ENCODE measurements at regions not wholly inside any gene's neighbourhood (a gene's known extent, or its start where the extent isn't known, plus 50 kb on each side); places are given as distances from the start of the nearest gene placed in this dataset.

DNA sequence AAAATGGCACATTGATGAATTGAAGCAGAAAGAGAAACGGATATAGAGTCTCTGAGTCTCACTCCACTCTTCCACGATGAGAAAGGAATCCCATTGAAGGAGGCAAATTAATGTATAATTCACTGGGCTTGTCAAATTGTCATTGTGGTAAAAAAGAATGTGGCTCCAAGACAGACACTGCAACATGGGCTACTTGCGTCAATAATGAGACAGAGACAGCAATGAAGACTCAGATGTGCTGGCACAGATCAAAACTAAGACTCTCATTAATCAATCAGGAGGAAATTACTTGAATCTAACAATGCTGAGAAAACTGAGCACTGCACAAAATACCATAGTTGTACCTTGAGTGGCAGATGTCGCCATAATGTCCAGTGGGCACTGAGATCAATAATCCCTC lies 1485.5 kb downstream of the TECRL start:
- DNase-seq (ENCODE audit: low read depth) = no peak
- H3K4me3 ChIP-seq (ENCODE audit: low read depth, low read length) = no peak overlapping the region
- no peak for TF ChIP-seq CTCF (IDR thresholded peaks at IDR 0.05; ENCODE audit: insufficient read depth, low read depth, low read length, missing control alignments)

DNA sequence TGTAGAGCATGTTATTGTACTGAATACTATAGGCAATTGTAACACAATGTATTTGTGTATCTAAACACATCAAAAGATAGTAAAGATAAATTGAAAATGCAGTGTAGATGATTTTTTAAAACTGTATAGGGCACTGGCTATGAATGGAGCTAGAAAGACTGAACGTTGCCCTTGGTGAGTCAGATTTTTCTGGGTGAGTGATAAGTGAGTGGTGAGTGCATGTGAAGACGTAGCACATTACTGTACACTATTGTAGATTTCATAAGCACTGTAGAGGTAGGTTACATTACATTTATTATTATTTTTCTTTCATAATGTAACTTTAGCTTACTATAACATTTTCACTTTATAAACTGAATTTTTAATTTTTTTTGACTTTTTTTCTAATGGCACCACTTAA lies 1491.6 kb downstream of the TECRL start:
- H3K4me3 ChIP-seq (ENCODE audit: low read depth, low read length) = no peak overlapping the region
- no peak for TF ChIP-seq CTCF (IDR thresholded peaks at IDR 0.05; ENCODE audit: insufficient read depth, low read depth, low read length, missing control alignments)
- DNase-seq (ENCODE audit: low read depth) = no peak

DNA sequence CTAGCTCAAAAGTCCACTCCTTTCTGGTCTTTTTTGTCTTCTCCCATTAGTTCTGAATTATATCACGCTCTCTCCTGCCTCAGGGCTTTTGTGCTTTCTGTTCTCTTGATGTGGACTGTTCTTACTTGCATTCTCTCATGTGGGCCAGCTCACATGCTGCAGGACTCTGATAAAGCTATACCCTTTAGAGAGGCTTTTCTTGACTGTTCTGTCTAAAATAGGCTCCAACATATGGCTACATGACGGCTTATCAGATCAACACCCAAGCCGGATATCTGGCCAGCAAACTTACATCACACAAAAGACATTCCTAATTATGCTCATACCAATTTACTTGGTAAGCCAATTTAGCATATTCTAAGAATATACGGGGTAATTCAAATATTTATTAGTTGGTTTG lies 1494.5 kb downstream of the TECRL start:
- H3K4me3 ChIP-seq (ENCODE audit: low read depth, low read length) = no peak overlapping the region
- DNase-seq (ENCODE audit: low read depth) = no peak
- TF ChIP-seq CTCF (IDR thresholded peaks at IDR 0.05; ENCODE audit: insufficient read depth, low read depth, low read length, missing control alignments) = no peak

DNA sequence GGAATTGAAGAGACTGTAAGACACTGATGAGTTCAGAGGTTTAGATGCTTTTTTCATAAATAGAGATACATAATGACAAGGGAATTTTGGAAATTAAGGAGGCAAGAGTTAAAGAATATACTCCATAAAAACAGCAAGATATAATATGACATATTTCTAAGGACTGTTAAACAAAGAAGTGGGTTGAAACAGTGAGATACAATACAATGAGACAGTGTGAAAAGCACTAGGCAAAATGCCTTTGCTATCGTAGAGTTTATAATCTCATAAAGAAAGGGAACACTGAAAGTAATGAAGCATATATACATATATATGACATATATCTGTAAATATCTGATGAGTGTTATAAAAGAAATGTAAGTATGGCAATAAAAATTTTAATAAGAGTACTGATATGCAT lies 1496.2 kb downstream of the TECRL start:
- no peak for DNase-seq (ENCODE audit: low read depth)
- TF ChIP-seq CTCF (IDR thresholded peaks at IDR 0.05; ENCODE audit: insufficient read depth, low read depth, low read length, missing control alignments) = no peak
- no peak overlapping the region for H3K4me3 ChIP-seq (ENCODE audit: low read depth, low read length)

- H3K4me3 ChIP-seq (ENCODE audit: low read depth, low read length) = no peak overlapping the region
- no peak for TF ChIP-seq CTCF (IDR thresholded peaks at IDR 0.05; ENCODE audit: insufficient read depth, low read depth, low read length, missing control alignments)
- DNase-seq (ENCODE audit: low read depth) = no peak
Observed at GRCh38 chr4:62912531-62912930, 1496.7 kb downstream of the TECRL start.

DNA sequence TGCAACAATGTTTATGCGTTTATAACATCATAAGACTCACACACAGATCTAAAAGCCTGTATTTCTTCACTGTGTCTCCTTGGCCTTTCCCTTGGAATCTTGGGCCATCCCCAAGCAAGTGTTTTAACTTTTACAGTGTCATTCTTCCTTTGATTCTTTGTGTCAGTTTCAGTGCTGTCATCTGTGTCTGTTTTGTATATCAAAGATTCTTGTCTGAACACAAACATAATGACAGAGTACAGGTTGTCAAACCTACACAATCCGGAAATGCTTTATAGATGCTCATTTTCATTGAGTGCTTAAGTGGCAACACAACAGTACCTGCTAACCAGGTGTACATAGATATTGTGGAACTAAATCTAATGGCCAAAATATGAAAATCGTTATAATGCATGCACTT lies 1500.0 kb downstream of the TECRL start:
- no peak overlapping the region for H3K4me3 ChIP-seq (ENCODE audit: low read depth, low read length)
- no peak for TF ChIP-seq CTCF (IDR thresholded peaks at IDR 0.05; ENCODE audit: insufficient read depth, low read depth, low read length, missing control alignments)
- no peak for DNase-seq (ENCODE audit: low read depth)

- no peak overlapping the region for H3K4me3 ChIP-seq (ENCODE audit: low read depth, low read length)
- no peak for TF ChIP-seq CTCF (IDR thresholded peaks at IDR 0.05; ENCODE audit: insufficient read depth, low read depth, low read length, missing control alignments)
- DNase-seq (ENCODE audit: low read depth) = no peak
Observed at GRCh38 chr4:62901101-62901500, 1508.1 kb downstream of the TECRL start.
